Small intestine (tissue), 7 donors: ENCODE measurements at regions not wholly inside any gene's neighbourhood (a gene's known extent, or its start where the extent isn't known, plus 50 kb on each side); places are given as distances from the start of the nearest gene placed in this dataset.
A peak's percentile ranks its signal among the peaks of the same experiment; 100 is the strongest.
"Not testable (repeated sequence)": the region's sequence is repeated elsewhere in the genome, so short reads cannot be mapped to it uniquely, and the experiment has no call there.

Experiments
- DNase-seq, 2 donors: peaks; one replicate each; pipeline versions ENCODE4 v3.0.0 to v3.0.0-alpha.2; 2013
- FAIRE-seq: peaks from 2 replicates; lab custom pipeline; 2012; peaks lifted over from hg19 to GRCh38; lab: Jason Lieb, UNC
- H3K27ac ChIP-seq, 3 donors: one replicate each; pipeline ENCODE4 v1.5.1; 2013; ENCODE audit warnings: low read length in 2 of 3, mild to moderate bottlenecking in 2 of 3, control low read depth in 1 of 3, inconsistent platforms in 1 of 3, low read depth in 1 of 3, moderate library complexity in 1 of 3
- H3K27me3 ChIP-seq, 3 donors: one replicate each; pipeline ENCODE4 v1.6.1; 2013; ENCODE audit warnings: low read length in 3 of 3, inconsistent platforms in 1 of 3; ENCODE audit not compliant: control insufficient read depth in 3 of 3, insufficient read depth in 3 of 3
- H3K36me3 ChIP-seq, 3 donors: one replicate each; pipeline ENCODE4 v1.6.1; 2013; ENCODE audit warnings: low read length in 3 of 3, inconsistent platforms in 1 of 3, low read depth in 1 of 3, mild to moderate bottlenecking in 1 of 3, moderate library complexity in 1 of 3; ENCODE audit not compliant: control insufficient read depth in 3 of 3, insufficient read depth in 2 of 3
- H3K4me1 ChIP-seq, 3 donors: one replicate each; pipeline ENCODE4 v1.6.1; 2013; ENCODE audit warnings: low read length in 2 of 3, inconsistent platforms in 1 of 3, low read depth in 1 of 3, mild to moderate bottlenecking in 1 of 3, moderate library complexity in 1 of 3; ENCODE audit not compliant: control insufficient read depth in 3 of 3, insufficient read depth in 2 of 3
- H3K4me3 ChIP-seq, 3 donors: one replicate each; pipeline ENCODE4 v1.5.1; 2013; ENCODE audit warnings: low read length in 3 of 3, control low read depth in 1 of 3, inconsistent platforms in 1 of 3, low read depth in 1 of 3, mild to moderate bottlenecking in 1 of 3, moderate library complexity in 1 of 3
- H3K9me3 ChIP-seq, 2 donors: one replicate each; pipeline ENCODE4 v1.6.1; 2013; ENCODE audit warnings: low read depth in 1 of 2, low read length in 1 of 2; ENCODE audit not compliant: control insufficient read depth in 2 of 2, insufficient read depth in 1 of 2
- WGBS, 3 donors: extraction: QIAGEN DNeasy Blood & Tissue Kit; methylation state at CpG; one replicate each; pipeline ENCODE4 v1.1.7; 2013; 5-methylcytosine and 5-hydroxymethylcytosine counted together
- donor health status: healthy with polysubstance abuse.
- donor health status: control.
- donor health status: control.
- donor health status: Bipolar disorder and iron deficiency.
- donor health status: healthy.

DNA sequence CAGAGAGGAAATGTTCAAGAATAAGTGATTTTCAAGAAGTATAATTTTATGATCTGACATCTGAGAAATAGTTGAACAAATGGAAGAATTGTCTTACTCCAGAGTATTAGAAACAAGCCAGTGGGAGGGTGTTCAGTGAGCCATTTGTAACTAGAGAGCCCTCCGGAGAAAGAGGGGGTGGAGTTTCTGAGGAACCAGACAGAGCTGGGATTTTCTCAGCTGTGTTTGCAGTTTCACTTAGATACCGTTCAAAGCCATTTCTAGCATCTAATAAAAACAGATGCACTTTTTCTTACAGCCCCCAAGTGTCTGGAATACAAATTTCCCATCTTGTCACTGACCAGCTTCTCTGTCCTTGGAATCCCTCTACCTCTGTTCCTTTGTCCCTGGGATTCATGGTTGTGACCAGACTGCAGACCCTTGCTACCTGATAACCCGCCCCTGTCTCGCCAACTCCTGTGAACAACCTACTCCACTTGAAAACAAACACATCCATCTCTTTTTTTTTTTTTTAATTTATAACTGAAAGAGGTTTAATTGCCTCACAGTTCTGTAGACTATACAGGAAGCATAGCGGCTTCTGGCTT, 132.8 kb upstream of the KLF3 start:
- no peak for FAIRE-seq
- Histone ChIP-seq H3K27ac (no peak overlapping the region), H3K36me3 (no peaks in the 10 kb centered on the region), H3K4me1 (peaks cover 0 to 13% (median 5%) of the 10 kb centered on the region in 3 donors), H3K27me3 (no peaks in the 10 kb centered on the region), H3K9me3 (peaks cover 0 to 8% of the 10 kb centered on the region in 2 donors), H3K4me3 (no peak overlapping the region)
- DNase-seq, result peak in 1 of 2 donors; percentile 54
- 65 to 78% (median 74%) methylated on average over 5 of the region's 5 CpGs for WGBS, 3 donors

DNA sequence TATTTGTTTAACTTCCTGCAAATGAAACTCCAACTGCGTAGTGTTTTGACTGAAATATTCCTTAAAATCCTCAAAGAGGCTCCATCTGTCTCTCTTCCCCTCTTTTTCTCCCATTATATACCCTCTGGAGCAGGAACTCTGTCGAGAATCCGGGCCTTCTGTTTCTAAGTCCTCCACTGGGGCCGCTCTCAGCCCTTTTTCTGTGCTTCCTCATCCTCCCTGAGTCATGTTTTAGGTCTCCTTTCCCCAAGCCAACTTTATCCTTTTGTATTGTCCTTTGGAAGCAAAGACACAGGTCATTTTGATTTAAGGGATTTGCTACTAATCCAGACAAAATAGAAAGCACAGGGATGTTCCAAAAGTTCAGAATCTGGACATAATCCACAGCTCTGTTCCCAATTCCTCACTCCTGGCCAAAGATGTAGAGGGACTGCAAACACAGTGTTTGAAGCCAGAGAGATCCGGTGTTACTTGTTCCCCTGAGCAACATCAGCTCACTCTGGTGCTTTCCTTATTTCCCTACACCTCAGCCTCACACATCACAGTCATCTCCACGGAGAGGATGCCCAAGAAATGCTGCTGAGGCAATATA, 131.0 kb upstream of the KLF3 start:
- 75 to 92% (median 85%) methylated on average over 6 of the region's 6 CpGs for WGBS, 3 donors
- H3K27me3 ChIP-seq, result no peaks in the 10 kb centered on the region
- DNase-seq (no peak), FAIRE-seq (no peak)
- H3K27ac ChIP-seq, result no peak overlapping the region
- H3K36me3 ChIP-seq, result no peaks in the 10 kb centered on the region
- H3K9me3 ChIP-seq, result peaks cover 0 to 10% of the 10 kb centered on the region in 2 donors
- H3K4me3 ChIP-seq, result no peak overlapping the region
- peaks cover 0 to 14% (median 5%) of the 10 kb centered on the region in 3 donors for H3K4me1 ChIP-seq

DNA sequence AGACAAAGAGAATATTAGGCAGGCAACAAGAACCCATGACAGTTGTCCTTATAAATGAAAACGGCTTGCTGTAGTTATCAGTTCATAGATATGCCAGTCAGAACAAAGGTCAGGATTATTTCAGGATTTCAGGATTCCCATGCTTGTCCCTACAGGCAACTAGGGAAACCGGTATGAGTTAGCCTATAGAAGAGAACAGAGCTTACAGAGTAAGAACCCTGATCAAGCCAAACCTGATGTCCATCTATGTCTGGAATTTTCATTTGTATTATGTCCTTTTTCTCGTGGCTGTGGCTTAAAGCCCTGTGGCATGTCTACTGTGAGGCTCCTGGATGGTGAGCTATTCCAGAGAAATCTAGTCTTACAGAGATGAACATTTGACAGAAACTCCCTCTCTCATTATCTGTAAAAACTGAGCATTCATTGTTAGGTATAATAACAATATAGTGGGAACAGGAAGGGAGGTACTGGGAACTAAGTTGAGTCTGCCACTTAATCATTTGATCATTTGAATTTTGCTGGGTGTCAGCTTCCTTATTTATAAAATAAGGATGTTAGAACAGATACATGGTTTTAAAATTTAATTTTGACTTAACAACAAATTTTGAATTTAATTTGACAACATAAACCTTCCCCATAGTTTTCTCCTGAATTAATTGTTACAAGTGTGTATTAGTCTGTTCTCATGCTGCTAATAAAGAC, 129.5 kb upstream of the KLF3 start:
- Histone ChIP-seq H3K4me3 (no peak overlapping the region), H3K4me1 (peaks cover 0 to 23% (median 1%) of the 10 kb centered on the region in 3 donors), H3K27ac (no peak overlapping the region), H3K9me3 (peaks cover 0 to 10% of the 10 kb centered on the region in 2 donors), H3K27me3 (no peaks in the 10 kb centered on the region), H3K36me3 (no peaks in the 10 kb centered on the region)
- DNase-seq (peak in 1 of 2 donors; percentile 49), FAIRE-seq (no peak)
- WGBS, 3 donors, result 36 to 55% (median 40%) methylated on average over 3 of the region's 3 CpGs

DNA sequence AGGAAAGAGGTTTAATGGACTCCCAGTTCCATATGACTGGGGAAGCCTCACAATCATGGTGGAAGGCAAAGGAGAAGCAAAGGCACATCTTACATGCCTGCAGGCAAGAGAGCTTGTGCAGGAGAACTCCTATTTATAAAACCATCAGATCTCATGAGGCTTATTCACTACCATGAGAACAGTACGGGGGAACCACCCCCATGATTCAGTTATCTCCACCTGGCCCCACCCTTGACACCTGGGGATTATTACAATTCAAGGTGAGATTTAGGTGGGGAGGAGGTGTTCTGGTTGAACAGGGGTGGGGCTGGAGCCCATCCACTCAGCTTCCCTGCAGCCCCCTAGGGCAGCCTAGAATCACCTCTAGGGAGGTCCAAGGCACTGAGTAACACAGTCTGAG, 128.9 kb upstream of the KLF3 start:
- H3K36me3 ChIP-seq, H3K27me3 ChIP-seq, FAIRE-seq, H3K4me3 ChIP-seq, DNase-seq, H3K9me3 ChIP-seq, H3K27ac ChIP-seq: not testable (repeated sequence)
- WGBS, 3 donors, result 44 to 76% (median 44%) methylated on average over 1 of the region's 1 CpG
- peaks cover 0 to 20% (median 0%) of the 10 kb centered on the region in 3 donors for H3K4me1 ChIP-seq

DNA sequence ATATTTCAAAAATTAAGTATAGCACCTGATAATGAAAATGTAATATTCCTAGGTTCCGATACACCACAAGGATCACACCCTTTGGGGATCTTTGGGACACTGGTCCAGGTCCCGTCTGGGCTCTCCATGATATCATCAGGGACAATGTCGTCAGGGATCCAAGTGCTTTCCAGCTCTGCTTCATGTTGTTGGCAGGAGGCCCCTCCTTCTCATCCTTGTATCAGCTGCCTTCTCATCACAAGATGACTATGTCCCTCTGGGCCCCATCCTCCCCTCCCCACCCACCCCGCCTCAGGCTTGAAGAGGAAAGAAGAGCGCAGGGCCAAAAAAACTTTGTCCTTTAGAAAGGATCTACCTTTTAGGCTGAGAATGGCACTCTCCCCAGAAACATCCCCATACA, 128.3 kb upstream of the KLF3 start:
- Histone ChIP-seq H3K27ac (no peak overlapping the region), H3K4me3 (no peak overlapping the region), H3K36me3 (no peaks in the 10 kb centered on the region), H3K27me3 (no peaks in the 10 kb centered on the region), H3K4me1 (peaks cover 0 to 20% (median 0%) of the 10 kb centered on the region in 3 donors), H3K9me3 (peaks cover 0 to 10% of the 10 kb centered on the region in 2 donors)
- 88 to 92% (median 91%) methylated on average over 5 of the region's 5 CpGs for WGBS, 3 donors
- DNase-seq, result no peak
- no peak for FAIRE-seq

DNA sequence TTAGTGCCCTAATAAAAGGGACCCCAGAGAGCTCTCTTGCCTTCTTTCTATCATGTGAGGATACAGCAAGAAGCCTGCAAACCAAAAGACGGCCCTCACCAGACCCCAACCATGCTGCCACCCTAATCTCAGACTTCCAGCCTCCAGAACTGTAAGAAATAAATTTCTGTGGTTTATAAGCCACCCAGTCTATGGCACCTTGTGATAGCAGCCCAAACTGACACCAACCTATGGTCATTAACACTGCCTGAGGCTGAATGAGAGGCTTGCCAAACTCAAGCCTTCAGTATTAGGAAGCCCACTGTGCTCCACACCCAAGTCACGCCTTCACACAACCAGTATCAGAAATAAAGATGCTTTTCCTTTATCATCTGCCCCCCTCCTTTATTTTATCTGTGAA, 127.3 kb upstream of the KLF3 start:
- Histone ChIP-seq H3K9me3 (peaks cover 0 to 10% of the 10 kb centered on the region in 2 donors), H3K27me3 (no peaks in the 10 kb centered on the region), H3K36me3 (no peaks in the 10 kb centered on the region), H3K27ac (no peak overlapping the region), H3K4me1 (peaks cover 0 to 18% (median 0%) of the 10 kb centered on the region in 3 donors), H3K4me3 (no peak overlapping the region)
- no peak for DNase-seq
- FAIRE-seq, result no peak
- WGBS, 3 donors, result 69 to 90% (median 83%) methylated on average over 2 of the region's 2 CpGs

DNA sequence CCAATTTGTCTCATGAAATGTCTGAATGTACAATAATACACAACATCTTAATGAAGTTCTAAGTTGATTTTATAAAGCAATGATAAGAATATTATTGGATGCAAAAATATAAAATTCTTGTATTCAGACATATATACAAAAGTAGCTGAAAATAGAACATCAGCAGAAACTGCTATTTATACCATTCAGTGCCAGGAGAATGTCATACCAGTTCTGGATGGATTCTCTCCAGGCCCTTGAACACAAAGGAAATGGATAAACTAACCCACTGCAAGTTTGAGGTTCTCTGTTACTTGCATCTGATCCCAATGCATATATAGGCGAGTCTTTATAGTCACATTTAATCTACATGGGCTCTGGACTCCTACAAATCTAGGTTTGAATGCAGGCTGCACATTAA, 126.3 kb upstream of the KLF3 start:
- Histone ChIP-seq H3K27me3 (no peaks in the 10 kb centered on the region), H3K36me3 (no peaks in the 10 kb centered on the region), H3K9me3 (peaks cover 0 to 10% of the 10 kb centered on the region in 2 donors), H3K4me1 (peaks cover 0 to 18% (median 0%) of the 10 kb centered on the region in 3 donors), H3K4me3 (no peak overlapping the region), H3K27ac (no peak overlapping the region)
- FAIRE-seq, result peak; percentile 5
- no peak for DNase-seq
- 51 to 87% (median 73%) methylated on average over 1 of the region's 1 CpG for WGBS, 3 donors

DNA sequence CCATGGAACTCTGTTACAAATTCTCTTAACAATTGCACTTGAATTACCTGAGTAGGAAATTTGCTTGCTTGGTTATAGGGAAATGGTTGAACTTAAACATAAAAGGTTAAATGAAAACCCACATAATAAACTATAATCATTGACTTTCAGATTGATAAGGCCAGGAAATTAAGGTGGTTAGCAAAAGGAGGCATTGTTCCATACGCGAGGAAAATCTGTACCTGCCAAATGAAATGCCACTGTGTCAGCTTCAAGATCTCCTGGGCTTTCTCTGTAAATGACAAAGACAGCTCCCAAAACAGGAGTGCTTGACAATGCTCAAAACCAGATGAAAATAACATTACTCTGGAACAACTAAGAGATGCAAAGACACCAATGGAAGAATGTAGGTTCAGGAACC, 125.5 kb upstream of the KLF3 start:
- H3K36me3 ChIP-seq, result no peaks in the 10 kb centered on the region
- peak overlapping the region in 2 of 3 donors; percentile 8 to 28 for H3K27ac ChIP-seq
- no peak for FAIRE-seq
- H3K4me3 ChIP-seq, result no peak overlapping the region
- DNase-seq, result peak in 1 of 2 donors; percentile 48
- H3K4me1 ChIP-seq, result peaks cover 0 to 18% (median 0%) of the 10 kb centered on the region in 3 donors
- H3K9me3 ChIP-seq, result peaks cover 0 to 10% of the 10 kb centered on the region in 2 donors
- H3K27me3 ChIP-seq, result no peaks in the 10 kb centered on the region
- WGBS, 3 donors, result 17 to 70% (median 30%) methylated on average over 2 of the region's 2 CpGs
